D721Med (cell line): ENCODE measurements at regions not wholly inside any gene's neighbourhood (a gene's known extent, or its start where the extent isn't known, plus 50 kb on each side); places are given as distances from the start of the nearest gene placed in this dataset.

Experiments used
- DNase-seq: peaks from one replicate; pipeline ENCODE4 v3.0.0; 2011; ENCODE audit warnings: low spot score; ENCODE audit not compliant: insufficient read length
- FAIRE-seq: peaks from 2 replicates; lab custom pipeline; 2011; peaks lifted over from hg19 to GRCh38; lab: Jason Lieb, UNC
- CTCF ChIP-seq: IDR thresholded peaks from 2 replicates; pipeline ENCODE4 v1.5.1; 2012; ENCODE audit warnings: mild to moderate bottlenecking, control low read depth; ENCODE audit not compliant: insufficient read depth; ENCODE audit errors: missing control alignments

- DNase-seq, result no peak
- no peak for TF ChIP-seq CTCF
- no peak for FAIRE-seq
These were observed 78.3 kb upstream of the OPRM1 start for GRCh38 chr6:153960741-153961140.

DNA sequence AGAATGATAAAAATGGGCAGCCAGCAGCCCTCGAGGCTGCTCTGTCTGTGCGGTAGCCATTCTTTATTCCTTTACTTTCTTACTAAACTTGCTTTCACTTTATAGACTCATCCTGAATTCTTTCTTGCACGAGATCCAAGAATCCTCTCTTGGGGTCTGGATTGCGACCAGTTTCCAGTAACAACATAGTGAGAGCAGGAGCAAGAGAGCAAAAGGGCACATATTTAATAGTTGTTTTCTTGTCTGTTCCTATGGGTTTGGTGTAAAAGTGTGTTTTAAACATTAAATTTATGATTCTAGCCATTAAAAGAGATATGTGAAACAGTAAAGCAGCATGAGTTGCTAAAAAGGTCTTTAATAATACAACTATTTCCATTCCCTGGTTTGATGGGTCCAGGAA, 78.8 kb upstream of the OPRM1 start:
- no peak for TF ChIP-seq CTCF
- FAIRE-seq (no peak), DNase-seq (no peak)

DNA sequence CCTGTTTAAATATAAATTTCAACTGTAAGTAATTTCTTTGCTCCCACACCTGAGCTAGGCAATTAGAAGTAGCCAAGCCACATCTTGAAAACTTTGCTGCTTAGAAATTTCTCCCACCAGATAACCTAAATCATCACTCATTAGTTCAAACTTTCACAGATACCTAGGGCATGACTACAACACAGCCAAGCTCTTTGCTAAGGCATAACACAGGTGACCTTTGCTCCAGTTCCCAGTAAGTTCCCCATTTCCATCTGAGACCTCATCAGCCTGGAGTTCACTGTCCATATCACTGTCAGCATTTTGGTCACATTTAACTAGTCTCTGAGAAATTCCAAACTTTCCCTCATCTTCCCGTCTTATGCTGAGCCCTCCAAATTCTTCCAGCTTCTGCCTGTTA, 79.8 kb upstream of the OPRM1 start:
- FAIRE-seq, result no peak
- DNase-seq, result no peak
- no peak for TF ChIP-seq CTCF

GRCh38 chr6:153958860-153959259, 80.2 kb upstream of the OPRM1 start:
- TF ChIP-seq CTCF, result no peak
- FAIRE-seq (no peak), DNase-seq (no peak)

- no peak for FAIRE-seq
- DNase-seq, result no peak
- no peak for TF ChIP-seq CTCF
These were observed 81.6 kb upstream of the OPRM1 start for GRCh38 chr6:153957394-153957793.

GRCh38 chr6:153956808-153957207, 82.2 kb upstream of the OPRM1 start:
- no peak for TF ChIP-seq CTCF
- DNase-seq, result no peak
- no peak for FAIRE-seq

- DNase-seq (no peak), FAIRE-seq (no peak)
- TF ChIP-seq CTCF, result no peak
These were observed 89.4 kb upstream of the OPRM1 start for GRCh38 chr6:153949616-153950015.
